ENCODE measurements at regions not wholly inside any gene's neighbourhood (a gene's known extent, or its start where the extent isn't known, plus 50 kb on each side); places are given as distances from the start of the nearest gene placed in this dataset.
"Not testable (repeated sequence)": the region's sequence is repeated elsewhere in the genome, so short reads cannot be mapped to it uniquely, and the experiment has no call there.

DNA sequence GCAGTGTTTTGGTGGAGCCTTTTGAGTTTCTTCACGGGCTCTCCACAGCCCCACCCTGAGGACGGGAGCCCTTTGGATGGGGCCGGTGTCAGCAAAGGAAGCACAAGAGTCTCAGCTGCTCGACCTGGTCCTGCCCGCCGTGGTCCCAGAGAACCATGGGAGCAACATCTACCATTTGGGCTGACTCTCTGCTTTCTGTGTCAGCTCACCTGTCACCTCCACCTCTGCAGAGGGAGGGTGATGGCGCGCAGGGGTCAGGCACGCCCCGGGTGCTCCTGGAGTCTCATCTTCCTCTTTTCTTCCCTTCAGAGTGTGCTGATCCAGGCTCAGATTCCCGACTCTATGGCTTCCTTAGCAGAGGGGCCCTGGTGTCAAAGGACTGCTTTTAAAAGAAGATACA, 171.7 kb downstream of the LAT start:
- DNase-seq = peak in 2 of 3 donors; percentile 9 to 21
- Histone ChIP-seq H3K27me3 (replicated peaks in 2 of 5; ENCODE audit: control insufficient read depth in 4 of 5, insufficient read depth in 5 of 5, low read length in 4 of 5) (no peaks in the 10 kb centered on the region), H3K4me1 (ENCODE audit: control extremely low read depth in 1 of 4, control insufficient read depth in 4 of 4, insufficient read depth in 4 of 4, low read length in 3 of 4) (peaks cover 0 to 70% (median 47%) of the 10 kb centered on the region in 4 experiments), H3K9me3 (ENCODE audit: control extremely low read depth in 1 of 5, control insufficient read depth in 4 of 5, insufficient read depth in 2 of 5, low read depth in 1 of 5, low read length in 4 of 5) (no peaks in the 10 kb centered on the region), H3K27ac (ENCODE audit: insufficient read depth in 1 of 2, low read depth in 1 of 2, low read length in 2 of 2, poor library complexity in 1 of 2, severe bottlenecking in 2 of 2) (peak overlapping the region; percentile 99 to 100), H3K36me3 (ENCODE audit: control insufficient read depth in 4 of 4, insufficient read depth in 4 of 4, low read length in 3 of 4) (peaks cover 0 to 7% (median under 1%) of the 10 kb centered on the region in 4 experiments), H3K4me3 (ENCODE audit: control insufficient read depth in 1 of 7, extremely low read depth in 1 of 7, insufficient read depth in 4 of 7, low read depth in 2 of 7, low read length in 6 of 7) (peak overlapping the region in 3 of 7 experiments; percentile 19 to 34 (median 28))
- CTCF ChIA-PET = no interaction called here
- POLR2A ChIA-PET = no interaction called here
- 79% methylated on average over 4 of the region's 11 CpGs for WGBS (ENCODE audit: insufficient coverage)

DNA sequence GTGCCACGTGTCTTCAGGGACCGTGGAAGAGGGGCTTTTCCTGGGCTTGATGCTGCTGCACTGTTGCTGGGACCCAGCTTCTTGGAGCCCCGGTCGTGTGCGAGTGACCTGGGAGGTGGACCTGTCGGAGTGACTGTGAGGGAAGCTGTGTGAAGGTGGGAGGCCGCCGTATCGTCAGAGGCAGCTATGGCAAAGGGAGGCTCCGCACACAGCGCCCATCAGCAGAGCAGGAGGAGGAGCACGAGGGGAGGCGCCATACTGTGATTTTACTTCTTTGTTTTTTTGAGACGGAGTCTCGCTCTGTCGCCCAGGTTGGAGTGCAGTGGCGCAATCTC, 171.0 kb downstream of the LAT start:
- peak overlapping the region in 1 of 7 experiments; percentile 4 for H3K4me3 ChIP-seq (ENCODE audit: control insufficient read depth in 1 of 7, extremely low read depth in 1 of 7, insufficient read depth in 4 of 7, low read depth in 2 of 7, low read length in 6 of 7)
- H3K9me3 ChIP-seq (ENCODE audit: control extremely low read depth in 1 of 5, control insufficient read depth in 4 of 5, insufficient read depth in 2 of 5, low read depth in 1 of 5, low read length in 4 of 5); POLR2A ChIA-PET; H3K27me3 ChIP-seq (replicated peaks in 2 of 5; ENCODE audit: control insufficient read depth in 4 of 5, insufficient read depth in 5 of 5, low read length in 4 of 5); DNase-seq; CTCF ChIA-PET; H3K36me3 ChIP-seq (ENCODE audit: control insufficient read depth in 4 of 4, insufficient read depth in 4 of 4, low read length in 3 of 4): not testable (repeated sequence)
- peak overlapping the region; percentile 7 to 100 for H3K27ac ChIP-seq (ENCODE audit: insufficient read depth in 1 of 2, low read depth in 1 of 2, low read length in 2 of 2, poor library complexity in 1 of 2, severe bottlenecking in 2 of 2)
- 96% methylated on average over 10 of the region's 17 CpGs for WGBS (ENCODE audit: insufficient coverage)
- H3K4me1 ChIP-seq (ENCODE audit: control extremely low read depth in 1 of 4, control insufficient read depth in 4 of 4, insufficient read depth in 4 of 4, low read length in 3 of 4) = peaks cover 0 to 73% (median 50%) of the 10 kb centered on the region in 4 experiments

DNA sequence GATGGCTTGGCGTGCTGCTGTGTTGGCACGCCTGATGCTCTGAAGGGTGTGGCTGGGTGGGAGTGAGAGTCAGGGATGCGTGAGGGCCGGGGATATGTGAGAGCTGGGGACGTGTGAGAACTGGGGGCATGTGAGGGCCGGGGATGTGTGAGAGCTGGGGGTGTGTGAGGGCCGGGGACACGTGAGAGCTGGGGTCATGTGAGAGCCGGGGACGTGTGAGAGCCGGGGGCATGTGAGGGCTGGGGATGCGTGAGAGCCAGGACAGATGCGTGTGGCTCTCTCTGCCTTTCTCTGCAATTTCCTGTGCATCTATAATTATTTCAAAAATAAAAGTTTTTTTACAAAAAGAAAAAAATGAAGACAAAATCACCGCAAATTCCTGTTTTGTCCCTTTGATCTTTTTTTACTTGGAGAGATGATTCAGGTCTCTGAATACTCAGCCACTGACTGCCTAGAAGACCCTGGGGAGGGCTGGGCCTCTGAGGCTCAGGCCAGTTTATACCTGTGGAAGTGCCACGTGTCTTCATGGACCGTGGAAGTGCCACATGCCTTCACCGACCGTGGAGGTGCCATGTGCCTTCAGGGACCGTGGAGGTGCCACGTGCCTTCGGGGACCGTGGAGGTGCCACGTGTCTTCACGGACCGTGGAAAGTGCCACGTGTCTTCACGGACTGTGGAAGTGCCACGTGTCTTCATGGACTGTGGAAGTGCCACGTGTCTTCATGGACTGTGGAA, 170.4 kb downstream of the LAT start:
- H3K36me3 ChIP-seq (ENCODE audit: control insufficient read depth in 4 of 4, insufficient read depth in 4 of 4, low read length in 3 of 4); POLR2A ChIA-PET; CTCF ChIA-PET; H3K9me3 ChIP-seq (ENCODE audit: control extremely low read depth in 1 of 5, control insufficient read depth in 4 of 5, insufficient read depth in 2 of 5, low read depth in 1 of 5, low read length in 4 of 5); H3K27me3 ChIP-seq (replicated peaks in 2 of 5; ENCODE audit: control insufficient read depth in 4 of 5, insufficient read depth in 5 of 5, low read length in 4 of 5): not testable (repeated sequence)
- H3K27ac ChIP-seq (ENCODE audit: insufficient read depth in 1 of 2, low read depth in 1 of 2, low read length in 2 of 2, poor library complexity in 1 of 2, severe bottlenecking in 2 of 2) = peak overlapping the region; percentile 7 to 100
- H3K4me1 ChIP-seq (ENCODE audit: control extremely low read depth in 1 of 4, control insufficient read depth in 4 of 4, insufficient read depth in 4 of 4, low read length in 3 of 4) = peaks cover 0 to 73% (median 50%) of the 10 kb centered on the region in 4 experiments
- DNase-seq = peak in 2 of 3 donors; percentile 31 to 41
- H3K4me3 ChIP-seq (ENCODE audit: control insufficient read depth in 1 of 7, extremely low read depth in 1 of 7, insufficient read depth in 4 of 7, low read depth in 2 of 7, low read length in 6 of 7) = peak overlapping the region in 3 of 7 experiments; percentile 4 to 66 (median 19)
- 98% methylated on average over 15 of the region's 29 CpGs for WGBS (ENCODE audit: insufficient coverage)

DNA sequence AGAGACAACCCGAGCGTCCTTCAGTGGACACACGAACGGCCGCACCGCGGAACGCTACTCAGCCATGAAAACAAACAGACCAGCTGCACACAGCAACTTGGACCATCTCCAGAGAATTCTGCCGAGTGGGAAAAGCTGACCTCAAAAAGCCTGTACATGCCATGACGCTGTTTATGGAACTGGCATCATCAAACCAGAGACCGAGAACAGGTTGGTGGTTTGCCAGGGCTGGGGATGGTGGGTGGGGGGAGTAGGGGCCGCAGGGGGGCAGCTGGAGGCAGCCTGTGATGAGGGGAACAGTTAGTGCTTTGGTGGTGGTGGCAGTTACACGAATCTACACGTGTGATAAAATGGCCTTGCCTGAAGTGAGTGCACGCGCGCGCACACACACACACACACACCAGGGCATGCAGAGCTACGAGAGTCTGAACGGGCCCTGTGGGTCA, 169.8 kb downstream of the LAT start:
- Histone ChIP-seq H3K27ac (ENCODE audit: insufficient read depth in 1 of 2, low read depth in 1 of 2, low read length in 2 of 2, poor library complexity in 1 of 2, severe bottlenecking in 2 of 2) (peak overlapping the region in 1 of 2 experiments; percentile 100), H3K36me3 (ENCODE audit: control insufficient read depth in 4 of 4, insufficient read depth in 4 of 4, low read length in 3 of 4) (peaks cover 0 to 2% (median under 1%) of the 10 kb centered on the region in 4 experiments), H3K4me3 (ENCODE audit: control insufficient read depth in 1 of 7, extremely low read depth in 1 of 7, insufficient read depth in 4 of 7, low read depth in 2 of 7, low read length in 6 of 7) (peak overlapping the region in 4 of 7 experiments; percentile 19 to 66 (median 49)), H3K9me3 (ENCODE audit: control extremely low read depth in 1 of 5, control insufficient read depth in 4 of 5, insufficient read depth in 2 of 5, low read depth in 1 of 5, low read length in 4 of 5) (no peaks in the 10 kb centered on the region), H3K27me3 (replicated peaks in 2 of 5; ENCODE audit: control insufficient read depth in 4 of 5, insufficient read depth in 5 of 5, low read length in 4 of 5) (no peaks in the 10 kb centered on the region), H3K4me1 (ENCODE audit: control extremely low read depth in 1 of 4, control insufficient read depth in 4 of 4, insufficient read depth in 4 of 4, low read length in 3 of 4) (peaks cover 0 to 79% (median 53%) of the 10 kb centered on the region in 4 experiments)
- POLR2A ChIA-PET = no interaction called here
- peak; percentile 34 to 53 (median 38) for DNase-seq
- CTCF ChIA-PET = no interaction called here
- 95% methylated on average over 12 of the region's 20 CpGs for WGBS (ENCODE audit: insufficient coverage)

DNA sequence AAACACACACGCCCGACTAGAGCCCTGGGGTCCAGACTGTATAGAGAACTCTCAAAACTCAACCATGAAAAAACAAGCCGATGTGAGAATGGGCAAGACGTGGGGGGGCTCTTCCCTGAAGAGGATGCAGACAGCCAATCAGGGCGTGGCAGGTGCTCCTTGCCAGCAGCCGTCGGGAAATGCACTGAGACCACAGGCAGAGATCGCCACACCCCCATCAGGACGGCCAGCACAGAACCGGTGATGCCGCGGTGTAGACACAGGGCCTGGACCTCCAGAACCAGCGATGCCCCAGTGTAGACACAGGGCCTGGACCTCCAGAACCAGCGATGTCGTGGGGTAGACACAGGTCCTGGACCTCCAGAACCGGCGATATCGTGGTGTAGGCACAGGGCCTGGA, 169.2 kb downstream of the LAT start:
- Histone ChIP-seq H3K36me3 (ENCODE audit: control insufficient read depth in 4 of 4, insufficient read depth in 4 of 4, low read length in 3 of 4) (peaks cover 0 to 2% (median under 1%) of the 10 kb centered on the region in 4 experiments), H3K27ac (ENCODE audit: insufficient read depth in 1 of 2, low read depth in 1 of 2, low read length in 2 of 2, poor library complexity in 1 of 2, severe bottlenecking in 2 of 2) (peak overlapping the region in 1 of 2 experiments; percentile 100), H3K27me3 (replicated peaks in 2 of 5; ENCODE audit: control insufficient read depth in 4 of 5, insufficient read depth in 5 of 5, low read length in 4 of 5) (no peaks in the 10 kb centered on the region), H3K4me3 (ENCODE audit: control insufficient read depth in 1 of 7, extremely low read depth in 1 of 7, insufficient read depth in 4 of 7, low read depth in 2 of 7, low read length in 6 of 7) (peak overlapping the region in 3 of 7 experiments; percentile 43 to 66 (median 55)), H3K9me3 (ENCODE audit: control extremely low read depth in 1 of 5, control insufficient read depth in 4 of 5, insufficient read depth in 2 of 5, low read depth in 1 of 5, low read length in 4 of 5) (no peaks in the 10 kb centered on the region), H3K4me1 (ENCODE audit: control extremely low read depth in 1 of 4, control insufficient read depth in 4 of 4, insufficient read depth in 4 of 4, low read length in 3 of 4) (peaks cover 0 to 86% (median 57%) of the 10 kb centered on the region in 4 experiments)
- DNase-seq = peak in 2 of 3 donors; percentile 14 to 21
- CTCF ChIA-PET = no interaction called here
- POLR2A ChIA-PET = no interaction called here
- 66% methylated on average over 16 of the region's 18 CpGs for WGBS (ENCODE audit: insufficient coverage)

DNA sequence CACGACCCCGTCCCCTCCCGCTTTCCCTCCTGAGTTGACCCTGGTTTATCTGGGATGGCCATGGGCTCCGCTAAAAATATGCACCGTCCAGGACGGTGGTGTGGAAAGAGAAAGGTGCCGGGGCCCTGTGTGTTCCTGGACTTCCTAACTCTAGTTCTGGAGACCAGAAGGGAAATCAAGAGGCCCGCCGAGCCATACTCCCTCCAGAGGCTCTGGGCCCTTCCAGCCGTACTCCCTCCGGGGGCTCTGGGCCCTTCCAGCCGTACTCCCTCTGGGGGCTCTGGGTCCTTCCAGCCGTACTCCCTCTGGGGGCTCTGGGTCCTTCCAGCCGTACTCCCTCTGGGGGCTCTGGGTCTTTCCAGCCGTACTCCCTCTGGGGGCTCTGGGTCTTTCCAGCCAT, 168.5 kb downstream of the LAT start:
- H3K36me3 ChIP-seq (ENCODE audit: control insufficient read depth in 4 of 4, insufficient read depth in 4 of 4, low read length in 3 of 4); CTCF ChIA-PET; H3K27me3 ChIP-seq (replicated peaks in 2 of 5; ENCODE audit: control insufficient read depth in 4 of 5, insufficient read depth in 5 of 5, low read length in 4 of 5); H3K9me3 ChIP-seq (ENCODE audit: control extremely low read depth in 1 of 5, control insufficient read depth in 4 of 5, insufficient read depth in 2 of 5, low read depth in 1 of 5, low read length in 4 of 5); POLR2A ChIA-PET; DNase-seq: not testable (repeated sequence)
- WGBS (ENCODE audit: insufficient coverage) = 96% methylated on average over 8 of the region's 15 CpGs
- peak overlapping the region in 1 of 2 experiments; percentile 100 for H3K27ac ChIP-seq (ENCODE audit: insufficient read depth in 1 of 2, low read depth in 1 of 2, low read length in 2 of 2, poor library complexity in 1 of 2, severe bottlenecking in 2 of 2)
- peak overlapping the region in 2 of 7 experiments; percentile 39 to 66 for H3K4me3 ChIP-seq (ENCODE audit: control insufficient read depth in 1 of 7, extremely low read depth in 1 of 7, insufficient read depth in 4 of 7, low read depth in 2 of 7, low read length in 6 of 7)
- H3K4me1 ChIP-seq (ENCODE audit: control extremely low read depth in 1 of 4, control insufficient read depth in 4 of 4, insufficient read depth in 4 of 4, low read length in 3 of 4) = peaks cover 0 to 91% (median 61%) of the 10 kb centered on the region in 4 experiments

DNA sequence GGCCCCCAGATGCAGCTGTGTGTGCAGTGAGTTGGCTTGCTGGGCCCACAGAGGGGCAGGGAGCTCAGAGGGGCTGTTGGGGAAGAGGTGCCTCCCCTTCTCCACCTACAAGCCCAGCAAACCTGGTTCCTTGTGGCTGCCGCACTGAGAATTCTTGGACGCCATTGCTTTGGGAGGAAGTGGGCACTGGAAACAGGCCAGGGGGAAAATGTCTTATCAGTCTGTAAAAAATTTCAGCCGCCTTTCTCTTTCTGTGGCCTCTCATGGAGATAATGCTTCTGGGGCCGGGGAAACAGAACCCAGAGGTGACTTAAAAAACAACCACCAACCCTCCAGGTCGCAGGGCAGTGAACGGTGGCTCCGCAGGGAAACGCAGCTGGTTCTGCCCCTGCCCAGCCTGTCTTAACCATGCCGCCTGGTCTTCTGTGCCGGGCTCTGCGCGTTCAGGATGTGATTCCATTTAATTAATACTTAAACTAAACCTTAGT, 167.7 kb downstream of the LAT start:
- CTCF ChIA-PET; POLR2A ChIA-PET; H3K27me3 ChIP-seq (replicated peaks in 2 of 5; ENCODE audit: control insufficient read depth in 4 of 5, insufficient read depth in 5 of 5, low read length in 4 of 5); H3K9me3 ChIP-seq (ENCODE audit: control extremely low read depth in 1 of 5, control insufficient read depth in 4 of 5, insufficient read depth in 2 of 5, low read depth in 1 of 5, low read length in 4 of 5); H3K36me3 ChIP-seq (ENCODE audit: control insufficient read depth in 4 of 4, insufficient read depth in 4 of 4, low read length in 3 of 4): not testable (repeated sequence)
- WGBS (ENCODE audit: insufficient coverage) = 0% methylated on average over 3 of the region's 12 CpGs
- Histone ChIP-seq H3K4me3 (ENCODE audit: control insufficient read depth in 1 of 7, extremely low read depth in 1 of 7, insufficient read depth in 4 of 7, low read depth in 2 of 7, low read length in 6 of 7) (peak overlapping the region in 3 of 7 experiments; percentile 32 to 58 (median 45)), H3K27ac (ENCODE audit: insufficient read depth in 1 of 2, low read depth in 1 of 2, low read length in 2 of 2, poor library complexity in 1 of 2, severe bottlenecking in 2 of 2) (peak overlapping the region; percentile 46 to 100), H3K4me1 (ENCODE audit: control extremely low read depth in 1 of 4, control insufficient read depth in 4 of 4, insufficient read depth in 4 of 4, low read length in 3 of 4) (peaks cover 0 to 86% (median 58%) of the 10 kb centered on the region in 4 experiments)
- peak; percentile 86 to 87 (median 87) for DNase-seq

All from common myeloid progenitor, CD34-positive (primary cell).